ENCODE measurements at regions not wholly inside any gene's neighbourhood (a gene's known extent, or its start where the extent isn't known, plus 50 kb on each side); places are given as distances from the start of the nearest gene placed in this dataset.

GRCh38 chr6:68342286-68342685, 292.8 kb upstream of the ADGRB3 start:
- TF ChIP-seq CTCF (conservative IDR thresholded peaks at IDR 0.05): no peak
- TF ChIP-seq EZH2 (IDR thresholded peaks at IDR 0.05; ENCODE audit: low read depth): no peak

Data from PC-9 (cell line).